Endothelial cell of umbilical vein (primary cell): ENCODE measurements at regions not wholly inside any gene's neighbourhood (a gene's known extent, or its start where the extent isn't known, plus 50 kb on each side); places are given as distances from the start of the nearest gene placed in this dataset.

Source experiments
- BruUV-seq: library from RNA; stranded (reverse); fragments of 400-500 nt; replicated peaks from 2 replicates; lab custom pipeline; 2021; lab: Mats Ljungman, UMichigan
- CTCF ChIA-PET: fragments of 300-600, 350-600 bp; sonication (Branson Sonifier 250); formaldehyde crosslinking; loops from one replicate; lab custom pipeline; 2021; ENCODE audit warnings: antibody characterized with exemption, inconsistent platforms; lab: Charles Lee
- POLR2A ChIA-PET: fragments of 300-600, 350-600 bp; sonication (Branson Sonifier 250); formaldehyde crosslinking; loops from one replicate; lab custom pipeline; 2021; ENCODE audit warnings: antibody characterized with exemption, inconsistent platforms; lab: Charles Lee
- DNase-seq: peaks from one replicate; pipeline ENCODE4 v3.0.0-alpha.2; 2011; ENCODE audit warnings: low read depth, low spot score
- FAIRE-seq: peaks from 2 replicates; lab custom pipeline; 2011; peaks lifted over from hg19 to GRCh38; lab: Jason Lieb, UNC
- H2AFZ ChIP-seq: 2 replicates; pipeline ENCODE4 v1.6.0; 2012; ENCODE audit warnings: low read depth, low read length, control low read depth, inconsistent platforms
- H3K27ac ChIP-seq: 2 replicates; pipeline ENCODE4 v1.5.1; 2011; ENCODE audit warnings: low read depth, mild to moderate bottlenecking, control low read depth, low read length, moderate library complexity; ENCODE audit not compliant: insufficient read depth
- H3K27me3 ChIP-seq, 2 experiments: 2 replicates each; pipeline versions ENCODE4 v1.6.0 to v1.6.1; 2011; ENCODE audit warnings: low read length in 2 of 2, mixed read lengths in 1 of 2; ENCODE audit not compliant: control insufficient read depth in 2 of 2, insufficient read depth in 2 of 2
- H3K36me3 ChIP-seq, 2 experiments: 2 replicates in 1 of 2; 3 replicates in 1 of 2; pipeline ENCODE4 v1.5.1; 2011; ENCODE audit warnings: low read length in 2 of 2, mild to moderate bottlenecking in 1 of 2, moderate library complexity in 1 of 2; ENCODE audit not compliant: control insufficient read depth in 2 of 2, insufficient read depth in 2 of 2; ENCODE audit errors: extremely low read depth in 1 of 2
- H3K4me1 ChIP-seq: 3 replicates; pipeline ENCODE4 v1.5.1; 2011; ENCODE audit warnings: mild to moderate bottlenecking, low read length; ENCODE audit not compliant: control insufficient read depth, insufficient read depth; ENCODE audit errors: extremely low read depth
- H3K4me2 ChIP-seq: 2 replicates; pipeline ENCODE4 v1.6.1; 2011; ENCODE audit warnings: low read length, control low read depth, mixed read lengths; ENCODE audit not compliant: insufficient read depth
- H3K4me3 ChIP-seq, 3 experiments: fragments of 200-600 bp in 1 of 3; sonication (generic), shearing (Covaris generic) in 1 of 3; replicated peaks in 1 of 3; 2 replicates each; pipeline ENCODE4 v1.5.1; 2011 to 2016; ENCODE audit warnings: control low read depth in 3 of 3, low read length in 3 of 3, mild to moderate bottlenecking in 2 of 3, inconsistent platforms in 1 of 3, low read depth in 1 of 3, moderate library complexity in 1 of 3; ENCODE audit not compliant: insufficient read depth in 1 of 3
- H3K79me2 ChIP-seq: 2 replicates; pipeline ENCODE4 v1.6.0; 2012; ENCODE audit warnings: low read length, inconsistent platforms; ENCODE audit not compliant: control insufficient read depth, insufficient read depth
- H3K9ac ChIP-seq: replicated peaks from 2 replicates; pipeline ENCODE3; 2011; ENCODE audit warnings: low read length, control low read depth; ENCODE audit not compliant: insufficient read depth; ENCODE audit errors: extremely low read depth
- H3K9me1 ChIP-seq: replicated peaks from 3 replicates; pipeline ENCODE4 v1.6.0; 2011; ENCODE audit warnings: mild to moderate bottlenecking, low read length; ENCODE audit not compliant: control insufficient read depth, insufficient read depth; ENCODE audit errors: extremely low read depth
- H3K9me3 ChIP-seq: replicated peaks from 2 replicates; pipeline ENCODE4 v1.5.1; 2012; ENCODE audit warnings: low read length, inconsistent platforms; ENCODE audit not compliant: control insufficient read depth, insufficient read depth
- H4K20me1 ChIP-seq: replicated peaks from 2 replicates; pipeline ENCODE3; 2011; ENCODE audit warnings: mild to moderate bottlenecking, low read length; ENCODE audit not compliant: control insufficient read depth, insufficient read depth; ENCODE audit errors: extremely low read depth
- CTCF ChIP-seq, 2 donors: IDR thresholded peaks; 1 replicate in 1 of 2; 2 replicates in 1 of 2; pipeline ENCODE4 v1.5.1; 2011; ENCODE audit warnings: low read length in 2 of 2, mild to moderate bottlenecking in 2 of 2, moderate library complexity in 2 of 2, control low read depth in 1 of 2, inconsistent platforms in 1 of 2, low read depth in 1 of 2; ENCODE audit not compliant: insufficient read depth in 1 of 2; ENCODE audit errors: extremely low read depth in 1 of 2
- EZH2 ChIP-seq: IDR thresholded peaks from 2 replicates; pipeline ENCODE4 v1.6.1; 2012; ENCODE audit warnings: borderline replicate concordance, low read depth, mild to moderate bottlenecking, moderate library complexity, low read length, inconsistent platforms; ENCODE audit not compliant: severe bottlenecking
- FOS ChIP-seq: IDR thresholded peaks from 2 replicates; pipeline ENCODE4 v1.6.1; 2011; ENCODE audit warnings: mild to moderate bottlenecking, low read length, moderate library complexity, borderline replicate concordance; ENCODE audit not compliant: insufficient read depth
- GATA2 ChIP-seq: IDR thresholded peaks from 2 replicates; pipeline ENCODE4 v1.7.0; 2011; ENCODE audit warnings: low read depth, mild to moderate bottlenecking, moderate library complexity, mixed read lengths, low read length; ENCODE audit not compliant: insufficient read length, insufficient read depth
- JUN ChIP-seq: IDR thresholded peaks from 2 replicates; pipeline ENCODE4 v1.6.1; 2011; ENCODE audit warnings: borderline replicate concordance, low read depth; ENCODE audit not compliant: insufficient read length, insufficient read depth
- MAX ChIP-seq: IDR thresholded peaks from 2 replicates; pipeline ENCODE4 v1.6.1; 2011; ENCODE audit not compliant: insufficient read depth, insufficient read length
- MYC ChIP-seq: IDR thresholded peaks from one replicate; pipeline ENCODE4 v1.6.1; 2011; ENCODE audit warnings: mild to moderate bottlenecking, low read depth, low read length
- POLR2A ChIP-seq: IDR thresholded peaks from 2 replicates; pipeline ENCODE4 v1.6.1; 2012; ENCODE audit warnings: low read depth, mild to moderate bottlenecking, control low read depth, low read length
- POLR2AphosphoS5 ChIP-seq: IDR thresholded peaks from 2 replicates; pipeline ENCODE4 v1.6.1; 2012; ENCODE audit warnings: low read depth, mild to moderate bottlenecking, control low read depth, low read length, moderate library complexity; ENCODE audit not compliant: insufficient read depth
- dilution Hi-C: fragments of 300-500 bp; cut with MboI; formaldehyde crosslinking; loops from one replicate; pipeline ENCODE4 v1.15.0; 2019; ENCODE audit warnings: low sequenced_read_pairs; ENCODE audit not compliant: extremely low pct_ligation_motif_present
- intact Hi-C: fragments of 100-400 bp; cut with micrococcal nuclease; formaldehyde crosslinking; loops from one replicate; pipeline ENCODE4 v1.10.0; 2022

DNA sequence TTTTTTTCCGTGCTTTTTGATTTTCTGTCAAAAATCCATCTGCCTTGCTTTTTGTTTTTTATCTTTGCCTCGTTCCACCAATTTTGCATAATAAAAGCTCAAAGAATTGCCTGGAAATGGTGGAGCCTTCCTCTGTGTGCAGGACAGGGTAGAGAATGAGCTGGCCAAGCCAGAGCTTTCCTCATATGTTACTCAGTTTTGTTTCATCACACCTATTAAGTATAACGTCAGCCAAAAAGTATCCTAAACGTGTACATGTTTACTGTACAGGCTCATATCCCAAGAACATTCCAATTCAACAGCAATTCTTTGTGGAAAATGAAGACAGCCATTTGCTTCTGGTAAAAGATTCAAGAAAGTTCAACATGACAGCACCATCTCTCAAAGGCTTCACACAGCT lies 191.2 kb upstream of the LMNTD1 start:
- no peaks in the 10 kb centered on the region for H3K9me1 ChIP-seq
- no peak for DNase-seq
- TF ChIP-seq FOS (no peak), POLR2A (no peak), EZH2 (no peak), POLR2AphosphoS5 (no peak), MYC (no peak), JUN (no peak), MAX (no peak), CTCF (IDR thresholded peaks at IDR 0.05; ENCODE audit: extremely low read depth in 1 of 2, insufficient read depth in 1 of 2, low read depth in 1 of 2, low read length in 2 of 2) (no peak), GATA2 (no peak)
- no peaks in the 10 kb centered on the region for H3K9me3 ChIP-seq
- H4K20me1 ChIP-seq = no peaks in the 10 kb centered on the region
- H3K79me2 ChIP-seq = no peaks in the 10 kb centered on the region
- ChIA-PET CTCF (interaction anchor here (1.0 to 1.5 kb wide), 2 partner anchors 8 to 13 kb away, joined by 3 to 4 read pairs; no protein-coding TSS in a partner anchor), POLR2A (no interaction called here)
- no peak overlapping the region for H2AFZ ChIP-seq
- H3K4me3 ChIP-seq = no peak overlapping the region
- intact Hi-C loops = no loop called here
- no peak for FAIRE-seq
- peaks cover 10% of the 10 kb centered on the region for H3K4me1 ChIP-seq
- no peaks in the 10 kb centered on the region for H3K36me3 ChIP-seq
- H3K27me3 ChIP-seq = no peaks in the 10 kb centered on the region
- H3K4me2 ChIP-seq = no peak overlapping the region
- H3K27ac ChIP-seq = no peak overlapping the region
- no peak overlapping the region for H3K9ac ChIP-seq
- dilution Hi-C loops = no loop called here
- BruUV-seq = no TSS peak
